Mesothelial cell of epicardium (in vitro differentiated cells): ENCODE measurements at regions not wholly inside any gene's neighbourhood (a gene's known extent, or its start where the extent isn't known, plus 50 kb on each side); places are given as distances from the start of the nearest gene placed in this dataset.

Source experiments
- DNase-seq, 2 experiments: peaks; one replicate each; pipeline ENCODE4 v3.0.0; 2021; ENCODE audit warnings: low spot score in 2 of 2; ENCODE audit not compliant: unreplicated experiment in 2 of 2
- H3K27ac Mint-ChIP-seq: 2 replicates; pipeline ENCODE4 v1.8.0; 2021; ENCODE audit warnings: mixed read lengths
- H3K27me3 Mint-ChIP-seq: 2 replicates; pipeline ENCODE4 v1.8.0; 2021; ENCODE audit warnings: low read depth, mixed read lengths
- H3K36me3 Mint-ChIP-seq: 2 replicates; pipeline ENCODE4 v1.8.0; 2021; ENCODE audit warnings: mixed read lengths
- H3K4me1 Mint-ChIP-seq: 2 replicates; pipeline ENCODE4 v1.8.0; 2021; ENCODE audit warnings: mixed read lengths
- H3K4me3 Mint-ChIP-seq: 2 replicates; pipeline ENCODE4 v1.8.0; 2021; ENCODE audit warnings: mild to moderate bottlenecking, moderate library complexity, mixed read lengths
- H3K9me3 Mint-ChIP-seq: 2 replicates; pipeline ENCODE4 v1.8.0; 2021; ENCODE audit warnings: mixed read lengths
- TF ChIP-seq, protein P1 (sequence below): fragments of 200-600 bp; sonication (generic); IDR thresholded peaks from one replicate; pipeline ENCODE4 v1.5.0; 2021; ENCODE audit warnings: antibody characterized with exemption; ENCODE audit not compliant: unreplicated experiment

GRCh38 chr6:74585753-74586152 lies 620.1 kb downstream of the COL12A1 start:
- TF ChIP-seq, protein P1, sequence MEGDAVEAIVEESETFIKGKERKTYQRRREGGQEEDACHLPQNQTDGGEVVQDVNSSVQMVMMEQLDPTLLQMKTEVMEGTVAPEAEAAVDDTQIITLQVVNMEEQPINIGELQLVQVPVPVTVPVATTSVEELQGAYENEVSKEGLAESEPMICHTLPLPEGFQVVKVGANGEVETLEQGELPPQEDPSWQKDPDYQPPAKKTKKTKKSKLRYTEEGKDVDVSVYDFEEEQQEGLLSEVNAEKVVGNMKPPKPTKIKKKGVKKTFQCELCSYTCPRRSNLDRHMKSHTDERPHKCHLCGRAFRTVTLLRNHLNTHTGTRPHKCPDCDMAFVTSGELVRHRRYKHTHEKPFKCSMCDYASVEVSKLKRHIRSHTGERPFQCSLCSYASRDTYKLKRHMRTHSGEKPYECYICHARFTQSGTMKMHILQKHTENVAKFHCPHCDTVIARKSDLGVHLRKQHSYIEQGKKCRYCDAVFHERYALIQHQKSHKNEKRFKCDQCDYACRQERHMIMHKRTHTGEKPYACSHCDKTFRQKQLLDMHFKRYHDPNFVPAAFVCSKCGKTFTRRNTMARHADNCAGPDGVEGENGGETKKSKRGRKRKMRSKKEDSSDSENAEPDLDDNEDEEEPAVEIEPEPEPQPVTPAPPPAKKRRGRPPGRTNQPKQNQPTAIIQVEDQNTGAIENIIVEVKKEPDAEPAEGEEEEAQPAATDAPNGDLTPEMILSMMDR, result no peak
- no peak overlapping the region for H3K4me3 Mint-ChIP-seq
- DNase-seq, result no peak

GRCh38 chr6:74581681-74582080 lies 624.2 kb downstream of the COL12A1 start:
- no peak for DNase-seq
- Mint-ChIP-seq H3K4me3 (no peak overlapping the region), H3K27me3 (no peaks in the 10 kb centered on the region), H3K36me3 (no peaks in the 10 kb centered on the region), H3K4me1 (peaks cover 3% of the 10 kb centered on the region), H3K27ac (no peak overlapping the region), H3K9me3 (no peaks in the 10 kb centered on the region)
- TF ChIP-seq, protein P1, result no peak

More at GRCh38 chr6:74585753-74586152, 620.1 kb downstream of the COL12A1 start:
- Mint-ChIP-seq H3K4me1 (no peaks in the 10 kb centered on the region), H3K27ac (no peak overlapping the region), H3K9me3 (no peaks in the 10 kb centered on the region), H3K36me3 (no peaks in the 10 kb centered on the region), H3K27me3 (no peaks in the 10 kb centered on the region)

GRCh38 chr6:74579794-74580193 lies 626.1 kb downstream of the COL12A1 start:
- Mint-ChIP-seq H3K9me3 (no peaks in the 10 kb centered on the region), H3K27me3 (no peaks in the 10 kb centered on the region), H3K36me3 (no peaks in the 10 kb centered on the region), H3K4me1 (peaks cover 3% of the 10 kb centered on the region), H3K27ac (no peak overlapping the region), H3K4me3 (no peak overlapping the region)
- DNase-seq, result no peak
- TF ChIP-seq, protein P1, result no peak

- Mint-ChIP-seq H3K36me3 (no peaks in the 10 kb centered on the region), H3K4me1 (peaks cover 3% of the 10 kb centered on the region), H3K4me3 (no peak overlapping the region), H3K27me3 (no peaks in the 10 kb centered on the region), H3K9me3 (no peaks in the 10 kb centered on the region), H3K27ac (no peak overlapping the region)
- DNase-seq, result no peak
- TF ChIP-seq, protein P1, result no peak
Measured at GRCh38 chr6:74579047-74579446, 626.8 kb downstream of the COL12A1 start.

DNA sequence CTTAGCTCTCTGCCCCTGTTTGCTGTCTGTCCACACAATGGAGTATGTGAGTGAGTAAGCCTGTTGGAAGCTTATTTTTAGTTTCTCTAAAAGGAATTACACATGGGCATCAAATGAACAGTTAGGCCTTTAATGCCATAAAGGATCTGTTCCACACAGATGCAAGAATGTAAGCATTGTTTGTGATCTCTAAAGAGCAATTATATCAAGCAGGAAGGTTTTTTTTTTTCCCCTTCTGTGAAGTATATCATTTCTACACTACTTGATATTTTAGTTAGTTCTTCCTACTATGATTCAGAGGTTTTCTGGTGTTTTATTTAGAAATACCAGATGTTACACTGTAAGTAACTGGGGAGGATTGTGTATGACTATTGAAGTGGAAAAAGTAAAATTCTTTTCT lies 627.5 kb downstream of the COL12A1 start:
- TF ChIP-seq, protein P1, result no peak
- no peak for DNase-seq
- no peaks in the 10 kb centered on the region for H3K9me3 Mint-ChIP-seq
- H3K4me3 Mint-ChIP-seq, result no peak overlapping the region
- H3K27ac Mint-ChIP-seq, result no peak overlapping the region
- no peaks in the 10 kb centered on the region for H3K36me3 Mint-ChIP-seq
- H3K27me3 Mint-ChIP-seq, result no peaks in the 10 kb centered on the region
- peaks cover 3% of the 10 kb centered on the region for H3K4me1 Mint-ChIP-seq

DNA sequence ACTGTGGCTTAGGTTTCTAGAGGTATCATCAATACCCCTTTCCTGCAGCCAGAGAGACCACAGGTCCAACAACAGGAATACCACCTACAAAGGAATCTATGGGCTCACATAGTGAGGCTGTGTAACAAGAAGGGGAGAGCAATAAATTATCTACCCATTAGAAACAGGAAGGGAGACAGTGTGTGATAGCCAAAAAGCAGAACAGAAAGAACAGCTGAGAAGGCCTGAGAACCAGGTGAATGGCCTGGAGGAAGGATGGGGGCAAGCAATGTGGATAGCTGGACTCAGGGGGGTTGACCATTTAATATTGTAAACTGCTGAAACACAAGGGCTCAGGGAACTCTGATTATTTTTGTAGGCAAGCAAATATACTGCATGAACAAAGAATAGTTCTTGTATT lies 628.2 kb downstream of the COL12A1 start:
- Mint-ChIP-seq H3K27me3 (no peaks in the 10 kb centered on the region), H3K9me3 (no peaks in the 10 kb centered on the region), H3K27ac (no peak overlapping the region), H3K4me1 (peaks cover 3% of the 10 kb centered on the region), H3K4me3 (no peak overlapping the region), H3K36me3 (no peaks in the 10 kb centered on the region)
- TF ChIP-seq, protein P1, result no peak
- no peak for DNase-seq
